ENCODE measurements at regions not wholly inside any gene's neighbourhood (a gene's known extent, or its start where the extent isn't known, plus 50 kb on each side); places are given as distances from the start of the nearest gene placed in this dataset.

- no peak for TF ChIP-seq POLR2AphosphoS5 (IDR thresholded peaks at IDR 0.05; ENCODE audit: low read depth)
- TF ChIP-seq, protein P1, sequence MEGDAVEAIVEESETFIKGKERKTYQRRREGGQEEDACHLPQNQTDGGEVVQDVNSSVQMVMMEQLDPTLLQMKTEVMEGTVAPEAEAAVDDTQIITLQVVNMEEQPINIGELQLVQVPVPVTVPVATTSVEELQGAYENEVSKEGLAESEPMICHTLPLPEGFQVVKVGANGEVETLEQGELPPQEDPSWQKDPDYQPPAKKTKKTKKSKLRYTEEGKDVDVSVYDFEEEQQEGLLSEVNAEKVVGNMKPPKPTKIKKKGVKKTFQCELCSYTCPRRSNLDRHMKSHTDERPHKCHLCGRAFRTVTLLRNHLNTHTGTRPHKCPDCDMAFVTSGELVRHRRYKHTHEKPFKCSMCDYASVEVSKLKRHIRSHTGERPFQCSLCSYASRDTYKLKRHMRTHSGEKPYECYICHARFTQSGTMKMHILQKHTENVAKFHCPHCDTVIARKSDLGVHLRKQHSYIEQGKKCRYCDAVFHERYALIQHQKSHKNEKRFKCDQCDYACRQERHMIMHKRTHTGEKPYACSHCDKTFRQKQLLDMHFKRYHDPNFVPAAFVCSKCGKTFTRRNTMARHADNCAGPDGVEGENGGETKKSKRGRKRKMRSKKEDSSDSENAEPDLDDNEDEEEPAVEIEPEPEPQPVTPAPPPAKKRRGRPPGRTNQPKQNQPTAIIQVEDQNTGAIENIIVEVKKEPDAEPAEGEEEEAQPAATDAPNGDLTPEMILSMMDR (conservative IDR thresholded peaks at IDR 0.05; ENCODE audit: low read depth in 2 of 2) = no peak
- TF ChIP-seq EZH2 (IDR thresholded peaks at IDR 0.05; ENCODE audit: low read depth, unreplicated experiment) = no peak
- TF ChIP-seq REST (IDR thresholded peaks at IDR 0.05; ENCODE audit: unreplicated experiment) = no peak
- no peak for TF ChIP-seq EZH2phosphoT487 (IDR thresholded peaks at IDR 0.05; ENCODE audit: unreplicated experiment)
- no peak for TF ChIP-seq CREB1 (CRISPR knock-in tag; IDR thresholded peaks at IDR 0.05; ENCODE audit: low read depth)
Observed at GRCh38 chr6:144722154-144722737, 437.1 kb downstream of the UTRN start.

Data from GM23338 (cell line).